HG03196 (cell line): ENCODE measurements at regions not wholly inside any gene's neighbourhood (a gene's known extent, or its start where the extent isn't known, plus 50 kb on each side); places are given as distances from the start of the nearest gene placed in this dataset.

Experiments
- ATAC-seq: cut with Tn5 transposase; IDR thresholded peaks from one replicate; pipeline ENCODE4 v1.9.1; 2021; ENCODE audit not compliant: unreplicated experiment

- ATAC-seq = no peak
Observed at GRCh38 chr19:29098091-29098490, 114.9 kb downstream of the UQCRFS1 start.

DNA sequence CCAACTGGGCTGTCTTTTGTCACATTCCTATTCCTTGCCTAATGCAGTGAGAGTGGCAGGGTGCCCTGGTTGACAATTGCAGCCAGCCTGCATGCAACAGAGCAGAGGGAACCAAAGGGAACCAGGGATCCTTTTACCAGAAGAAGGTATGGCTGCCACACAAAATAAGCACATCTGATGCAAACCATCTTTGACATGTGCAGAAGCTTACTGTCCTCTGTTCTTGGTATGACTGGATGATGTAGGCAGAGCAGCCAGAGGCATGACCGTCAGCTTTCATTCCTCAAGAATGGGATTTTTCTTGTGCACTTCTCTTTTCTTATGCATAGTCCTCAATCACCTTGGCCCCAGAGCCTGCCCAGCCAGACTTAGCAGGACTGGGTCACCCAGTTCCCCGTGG, 116.1 kb downstream of the UQCRFS1 start:
- no peak for ATAC-seq

- ATAC-seq = no peak
Observed at GRCh38 chr19:29093553-29093908, 119.4 kb downstream of the UQCRFS1 start.

DNA sequence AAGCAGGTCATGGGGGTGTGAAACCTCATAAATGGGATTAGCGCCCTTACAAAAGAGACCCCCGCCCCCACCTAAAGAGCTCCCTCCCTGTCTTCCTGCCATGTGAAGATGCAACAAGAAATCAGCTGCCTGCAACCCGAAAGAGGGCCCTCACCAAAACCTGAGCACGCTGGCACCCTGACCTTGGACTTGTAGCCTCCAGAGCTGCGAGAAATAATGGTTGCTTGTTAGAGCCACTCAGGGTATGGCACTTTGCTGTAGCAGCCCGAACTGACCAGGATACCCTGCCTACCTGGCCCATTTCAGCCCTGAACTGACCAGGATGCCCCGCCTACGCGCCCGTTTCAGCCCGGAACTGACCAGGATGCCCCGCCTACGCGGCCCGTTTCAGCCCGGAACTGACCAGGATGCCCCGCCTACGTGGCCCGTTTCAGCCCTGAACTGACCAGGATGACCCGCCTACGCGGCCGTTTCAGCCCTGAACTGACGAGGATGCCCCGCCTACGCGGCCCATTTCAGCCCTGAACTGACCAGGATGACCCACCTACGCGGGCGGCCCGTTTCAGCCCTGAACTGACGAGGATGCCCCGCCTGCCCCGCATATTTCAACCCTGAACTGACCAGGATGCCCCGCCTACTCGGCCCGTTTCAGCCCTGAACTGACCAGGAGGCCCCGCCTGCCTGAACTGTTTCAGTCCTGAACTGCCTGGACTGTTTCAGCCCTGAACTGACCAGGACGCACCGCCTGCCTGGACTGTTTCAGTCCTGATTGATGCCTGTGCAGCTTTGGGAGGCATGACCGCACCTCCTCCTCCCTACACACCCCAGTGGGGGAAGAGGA, 120.0 kb downstream of the UQCRFS1 start:
- no peak for ATAC-seq

- no peak for ATAC-seq
Observed at GRCh38 chr19:29090783-29091526, 122.0 kb downstream of the UQCRFS1 start.

- ATAC-seq = no peak
Observed at GRCh38 chr19:29089315-29089870, 123.6 kb downstream of the UQCRFS1 start.

DNA sequence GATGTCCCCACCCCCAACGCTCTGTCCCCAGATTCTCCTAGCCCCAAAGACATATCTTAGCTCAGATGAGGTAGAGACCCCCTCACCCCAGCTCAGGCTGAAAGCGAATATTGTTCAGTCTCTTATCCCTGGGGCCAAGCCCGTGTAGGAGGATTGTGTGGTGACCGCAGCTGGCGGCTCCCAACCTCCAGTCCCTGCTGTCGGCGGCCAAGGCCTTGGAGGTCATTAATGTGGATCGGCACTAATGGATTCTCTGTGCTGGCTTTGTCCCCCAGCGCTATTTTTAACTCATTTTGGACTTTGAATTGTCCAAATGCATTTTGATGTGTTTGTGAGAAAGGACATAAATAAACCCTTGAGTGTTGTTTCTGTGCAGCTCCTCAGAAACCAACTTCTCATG, 124.2 kb downstream of the UQCRFS1 start:
- no peak for ATAC-seq

DNA sequence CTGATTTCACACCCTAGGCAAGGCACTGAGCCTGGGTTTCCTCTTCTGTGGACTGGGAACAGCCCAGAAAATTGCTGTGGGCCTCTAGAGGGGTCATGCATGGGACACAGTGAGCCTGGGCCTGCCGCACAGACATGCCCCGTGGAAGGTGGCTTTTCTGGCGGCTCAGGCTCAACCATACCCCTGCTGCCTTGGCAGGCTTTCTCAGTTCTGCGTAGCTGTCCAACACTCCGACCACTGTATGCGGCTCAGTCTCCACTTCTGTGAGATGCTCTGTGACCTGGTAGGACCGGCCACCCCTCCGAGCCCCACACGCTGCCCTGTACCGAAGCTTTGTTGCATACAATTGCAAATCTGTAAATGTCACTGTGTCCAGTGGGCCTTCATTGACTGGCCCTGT, 126.3 kb downstream of the UQCRFS1 start:
- no peak for ATAC-seq

GRCh38 chr19:29086182-29086581, 126.8 kb downstream of the UQCRFS1 start:
- no peak for ATAC-seq

DNA sequence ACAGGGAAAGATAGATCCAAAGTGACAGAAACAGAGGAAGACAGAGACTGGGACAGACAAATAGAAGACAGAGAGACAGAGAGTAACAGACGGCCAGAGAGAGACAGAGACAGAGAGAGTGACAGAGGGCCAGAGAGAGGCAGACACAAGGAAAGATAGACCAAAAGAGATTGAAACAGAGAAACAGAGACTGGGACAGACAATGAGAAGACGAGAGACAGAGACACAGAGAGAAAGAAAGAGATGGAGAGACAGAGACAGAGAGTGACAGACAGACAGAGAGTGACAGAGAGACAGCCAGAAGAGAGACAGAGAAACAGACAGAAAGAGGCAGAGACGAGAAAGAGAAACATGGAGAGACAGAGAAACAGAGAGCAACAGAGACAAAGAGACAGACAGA, 127.3 kb downstream of the UQCRFS1 start:
- no peak for ATAC-seq

DNA sequence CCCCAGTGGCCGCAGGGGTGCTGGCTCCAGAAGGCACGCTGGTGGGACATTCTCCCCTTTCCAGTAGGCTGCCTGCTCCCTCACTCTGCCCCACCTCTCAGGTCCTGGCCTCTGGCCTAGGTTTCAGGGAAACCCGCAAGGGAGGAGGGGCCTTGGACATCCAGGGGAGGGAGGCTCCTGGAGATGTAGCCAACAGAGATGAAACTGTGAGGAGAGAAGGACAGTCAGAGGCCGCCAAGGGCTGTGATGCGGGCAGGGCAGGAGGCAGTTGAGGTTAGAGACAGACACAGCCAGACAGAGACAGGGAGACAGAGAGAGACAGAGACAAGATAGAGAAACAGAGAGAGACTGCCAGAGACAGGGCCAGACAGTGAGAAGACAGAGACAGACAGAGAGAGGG, 127.7 kb downstream of the UQCRFS1 start:
- no peak for ATAC-seq

- ATAC-seq = no peak
Observed at GRCh38 chr19:29084266-29084665, 128.7 kb downstream of the UQCRFS1 start.

DNA sequence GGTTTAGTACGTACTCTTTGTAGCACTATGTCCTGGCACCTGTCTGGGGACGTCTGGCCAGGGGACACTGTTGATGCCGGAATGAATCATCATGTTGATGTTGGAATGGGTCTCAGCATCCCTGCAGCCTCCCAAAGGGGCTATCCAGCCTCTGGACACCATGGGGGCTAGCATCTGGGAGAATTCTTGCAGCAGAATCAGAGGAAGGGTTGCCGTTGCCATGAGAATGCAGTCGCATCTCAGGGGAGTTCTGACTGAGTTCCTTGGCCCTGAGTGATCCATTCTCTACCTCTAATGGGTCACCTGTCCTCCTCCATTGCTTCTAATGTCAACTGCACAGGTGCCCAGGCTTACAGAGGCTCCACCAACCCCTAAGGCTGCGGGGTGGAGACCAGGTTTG, 129.1 kb downstream of the UQCRFS1 start:
- no peak for ATAC-seq

GRCh38 chr19:29079356-29080032, 133.5 kb downstream of the UQCRFS1 start:
- no peak for ATAC-seq

DNA sequence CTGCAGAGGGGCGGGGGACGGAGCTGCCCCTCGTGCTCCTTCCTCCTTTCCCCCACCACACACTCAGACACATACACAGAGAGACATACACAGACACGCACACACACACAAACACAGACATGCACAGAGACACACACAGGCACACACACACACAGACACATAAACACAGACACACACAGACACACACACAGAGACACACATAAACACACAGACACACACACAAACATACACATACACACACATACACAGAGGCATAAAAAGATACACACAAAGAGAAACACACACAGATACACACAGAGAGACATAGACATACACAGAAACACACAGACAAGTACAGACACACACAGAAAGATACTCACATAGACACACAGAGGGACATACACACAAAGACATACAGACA, 136.0 kb downstream of the UQCRFS1 start:
- ATAC-seq = no peak

- ATAC-seq = no peak
Observed at GRCh38 chr19:29076161-29076560, 136.8 kb downstream of the UQCRFS1 start.

DNA sequence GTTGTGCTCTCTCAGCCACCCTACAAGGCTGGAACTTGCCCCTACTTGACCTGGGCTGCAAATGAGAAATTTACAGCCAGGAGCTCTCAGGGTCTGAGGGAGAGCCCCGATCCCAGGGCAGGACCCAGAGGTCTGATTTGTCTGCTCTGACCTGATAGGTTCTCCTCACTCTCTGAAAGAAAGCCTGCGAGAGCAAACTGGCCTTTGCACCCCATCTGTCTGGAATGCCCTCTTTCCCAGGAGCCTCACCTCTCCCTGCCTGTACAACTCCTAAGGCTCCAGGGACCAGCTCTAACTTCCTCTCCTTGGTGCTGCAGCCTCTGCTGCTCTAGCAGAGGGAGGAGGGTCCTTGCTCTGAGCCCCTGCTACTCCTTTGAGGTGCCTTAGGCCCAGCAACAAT, 137.8 kb downstream of the UQCRFS1 start:
- ATAC-seq = no peak

DNA sequence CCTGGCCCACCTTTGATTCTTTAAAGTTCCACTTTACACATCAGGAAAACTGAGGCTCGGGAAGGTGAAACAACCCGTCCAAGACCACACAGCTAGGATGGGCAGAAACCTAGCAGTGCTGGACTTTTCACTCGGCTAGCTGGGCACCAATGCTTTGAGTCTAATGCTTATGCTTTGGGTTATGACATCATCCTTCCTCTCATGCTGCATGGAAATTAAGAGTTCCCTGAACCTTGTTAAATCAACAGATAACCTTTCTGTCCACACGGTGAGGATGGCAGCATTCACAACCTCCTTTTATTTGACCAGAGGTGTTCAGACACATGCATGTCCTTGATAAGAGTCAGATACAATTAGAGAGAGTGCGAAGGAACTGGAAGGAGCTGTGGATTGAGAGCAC, 138.4 kb downstream of the UQCRFS1 start:
- no peak for ATAC-seq

DNA sequence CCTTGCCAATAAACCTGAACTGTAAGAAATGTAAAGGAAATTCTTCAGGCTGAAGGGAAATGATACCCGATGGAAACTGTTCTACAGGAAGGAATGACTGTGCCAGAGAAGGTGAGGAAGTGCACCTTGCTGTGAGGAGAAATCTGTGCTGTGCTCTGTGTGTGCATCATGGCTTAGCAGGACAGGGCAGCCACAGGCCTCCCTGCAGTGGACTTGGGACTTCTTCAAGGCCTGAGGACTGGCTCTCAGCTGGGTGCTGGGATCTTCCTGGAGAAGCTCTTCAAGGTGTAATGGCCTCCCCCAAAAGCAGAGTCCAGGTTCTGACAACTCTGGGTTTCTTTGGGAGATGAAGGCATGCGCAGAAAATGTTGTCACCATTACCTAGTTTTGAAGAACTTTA, 145.1 kb downstream of the UQCRFS1 start:
- ATAC-seq = no peak

DNA sequence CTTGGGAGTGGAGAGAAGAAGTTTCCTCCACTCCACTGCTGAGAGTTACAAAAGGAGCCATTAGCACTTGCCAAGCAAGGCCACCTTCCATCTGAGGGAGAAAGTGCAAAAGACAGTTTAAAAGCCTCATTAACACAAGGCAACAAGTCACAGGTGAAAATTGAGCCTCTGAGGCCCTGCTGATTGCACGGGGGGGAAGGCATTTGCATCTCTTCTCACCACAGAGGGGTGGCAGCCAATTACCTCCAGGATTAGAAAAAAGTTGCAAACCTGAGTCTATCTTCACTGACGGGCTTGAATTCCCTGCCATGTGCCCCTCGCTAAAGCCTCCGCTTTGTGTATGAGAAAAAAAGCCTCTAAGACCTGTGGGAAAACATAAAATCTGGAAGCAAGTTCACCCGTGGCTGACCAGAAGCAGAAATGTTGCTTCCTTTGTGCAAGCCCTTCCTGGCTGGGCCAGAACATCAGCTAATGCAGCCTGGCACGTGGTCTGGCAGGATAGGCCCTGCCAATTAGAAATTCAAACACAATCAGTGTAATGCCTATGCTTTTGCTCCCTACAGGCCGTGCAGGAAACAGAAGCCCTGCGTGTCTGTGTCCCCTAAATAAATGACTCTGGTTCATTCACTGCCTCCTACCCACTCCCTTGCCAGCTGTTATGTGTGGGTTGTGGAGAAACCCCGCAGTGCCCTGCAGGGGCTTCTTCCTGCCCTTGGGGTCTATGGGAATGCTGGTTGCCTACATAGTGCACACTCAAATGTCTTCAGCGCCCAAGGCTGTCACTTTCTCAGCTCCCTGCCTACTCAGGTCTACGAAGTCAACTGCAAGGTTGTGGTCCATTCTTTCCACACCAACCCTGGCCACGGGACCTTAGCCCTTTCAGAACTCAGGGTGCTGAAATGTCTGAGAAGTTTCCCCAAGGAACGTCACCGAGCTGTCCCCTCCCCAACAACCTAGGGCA, 150.2 kb downstream of the UQCRFS1 start:
- ATAC-seq = no peak
